ENCODE measurements at regions not wholly inside any gene's neighbourhood (a gene's known extent, or its start where the extent isn't known, plus 50 kb on each side); places are given as distances from the start of the nearest gene placed in this dataset.
"Not testable (repeated sequence)": the region's sequence is repeated elsewhere in the genome, so short reads cannot be mapped to it uniquely, and the experiment has no call there.

GRCh38 chr18:54433368-54433767 lies 75.7 kb downstream of the C18orf54 start:
- no peak for DNase-seq (ENCODE audit: low spot score)

DNA sequence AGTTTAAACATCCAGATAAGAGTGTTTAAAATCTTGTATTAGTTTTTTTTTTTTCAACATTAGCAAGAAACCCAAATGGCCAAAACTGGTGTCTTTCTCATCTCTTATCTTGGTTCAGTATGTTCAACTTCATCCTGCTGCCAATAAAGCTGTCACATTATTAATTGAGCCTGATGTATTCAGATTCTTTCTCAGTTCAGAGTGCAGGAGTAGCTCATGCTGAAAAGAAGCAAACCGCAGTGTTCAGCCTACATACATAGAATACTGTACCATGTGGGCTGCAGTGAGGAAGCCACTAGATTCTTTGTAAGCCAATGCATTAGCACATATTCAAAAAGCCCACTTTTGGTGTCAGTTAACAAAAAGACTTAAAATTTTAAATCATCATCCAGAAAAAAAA lies 76.2 kb downstream of the C18orf54 start:
- no peak for DNase-seq (ENCODE audit: low spot score)

DNA sequence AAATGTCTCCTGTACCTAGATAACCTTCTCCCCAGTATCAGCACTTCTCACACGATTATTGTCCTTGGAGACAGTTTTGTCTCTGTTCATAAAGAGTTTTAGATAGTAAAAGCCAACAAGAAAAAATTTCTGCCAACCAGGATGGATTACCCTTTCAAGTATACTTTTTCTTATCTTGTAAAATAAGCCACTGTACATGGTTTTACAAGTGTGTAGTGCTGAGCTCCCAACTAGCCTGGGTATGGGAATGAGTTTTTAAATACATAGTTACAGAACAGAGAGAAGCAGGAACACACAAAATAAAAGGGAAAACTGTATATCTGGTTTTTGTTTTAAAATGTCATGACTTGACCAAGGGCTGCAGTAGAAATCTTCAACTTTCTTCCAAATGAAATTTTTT lies 76.7 kb downstream of the C18orf54 start:
- no peak for DNase-seq (ENCODE audit: low spot score)

DNA sequence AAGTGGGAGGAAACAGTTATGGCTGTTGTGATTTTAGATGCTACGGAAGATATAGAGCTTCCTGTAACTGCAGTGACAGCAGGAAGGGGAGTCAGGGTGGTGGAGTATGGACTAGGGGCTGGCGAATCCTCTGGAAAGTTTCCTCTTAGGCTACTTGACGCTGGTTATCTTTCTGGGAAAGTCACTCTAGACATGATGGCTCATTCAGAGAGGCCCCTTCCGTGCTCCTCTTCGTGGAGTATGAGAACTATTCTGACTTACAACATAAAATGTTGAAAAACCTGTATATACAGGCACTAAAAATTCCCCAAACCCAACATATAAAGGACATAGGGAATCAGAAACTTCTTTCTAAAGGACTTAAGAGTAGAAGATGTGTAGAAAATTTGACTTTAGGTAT lies 78.8 kb downstream of the C18orf54 start:
- no peak for DNase-seq (ENCODE audit: low spot score)

DNA sequence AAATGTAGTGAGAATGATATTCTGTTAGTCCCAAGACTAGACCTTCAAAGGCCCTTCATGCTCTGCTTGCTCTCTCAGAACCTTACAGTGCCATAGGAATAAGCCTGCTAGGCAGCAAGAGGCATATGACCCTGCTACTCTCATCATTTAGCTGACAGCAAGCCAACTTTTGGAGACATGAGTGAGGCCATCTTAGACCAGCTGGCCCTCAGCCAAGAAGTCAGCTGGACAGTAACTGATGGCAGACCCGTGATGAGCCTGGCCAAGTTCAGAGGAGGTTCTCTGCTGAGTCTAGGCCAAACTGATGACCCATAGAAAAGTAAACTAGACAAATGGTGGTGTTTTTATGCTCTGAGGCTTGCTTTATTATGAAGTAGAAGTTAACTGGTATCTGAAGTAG lies 82.6 kb downstream of the C18orf54 start:
- no peak for DNase-seq (ENCODE audit: low spot score)

DNA sequence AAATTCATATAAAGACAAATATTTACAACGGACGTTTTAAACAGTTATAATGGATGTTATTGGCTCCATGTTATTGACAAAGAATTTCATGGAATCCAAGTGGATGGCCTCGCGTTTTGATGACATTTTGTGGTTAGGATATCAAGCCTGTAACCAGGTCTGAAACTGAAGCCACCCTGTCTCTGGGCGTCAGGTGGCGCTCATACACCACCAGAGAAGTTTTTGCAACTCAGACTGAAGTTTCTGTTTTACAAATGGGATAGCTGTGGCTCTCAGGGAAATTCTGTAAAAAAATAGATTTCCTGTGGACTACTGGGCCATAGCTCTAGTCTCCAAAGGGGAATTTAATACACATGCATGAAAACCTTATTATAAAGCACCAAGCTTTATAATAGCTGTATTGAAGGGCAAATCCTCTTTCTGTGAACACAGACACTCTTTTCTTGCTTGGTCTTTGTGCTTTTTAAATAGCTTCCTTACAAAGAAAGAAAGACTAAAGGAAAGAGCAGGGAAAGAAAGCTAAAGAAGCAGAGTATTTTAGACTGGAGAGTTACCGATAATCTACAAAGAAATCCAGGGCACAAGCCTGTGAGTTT lies 86.7 kb downstream of the C18orf54 start:
- peak; percentile 5 for DNase-seq (ENCODE audit: low spot score)

GRCh38 chr18:54453996-54454395 lies 96.3 kb downstream of the C18orf54 start:
- DNase-seq (ENCODE audit: low spot score): no peak

DNA sequence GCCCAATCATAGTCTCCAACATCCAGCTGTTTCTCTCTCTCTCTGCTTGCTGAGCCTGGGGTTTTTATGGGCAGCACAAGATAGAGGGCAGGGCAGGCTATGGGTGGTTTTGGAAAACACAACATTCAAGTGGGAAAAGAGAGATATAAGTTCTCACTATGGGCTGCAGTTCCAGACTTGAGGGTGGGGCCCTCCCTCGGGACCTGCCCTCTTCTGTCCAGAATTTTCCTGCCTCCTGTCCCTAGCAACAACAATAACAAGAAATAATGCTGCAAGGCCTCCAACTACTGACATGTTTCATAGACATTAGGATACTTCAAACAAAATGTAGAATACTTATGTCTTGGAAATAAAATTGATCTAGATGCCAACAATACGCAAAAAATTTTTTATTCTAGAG lies 107.8 kb downstream of the C18orf54 start:
- no peak for DNase-seq (ENCODE audit: low spot score)

DNA sequence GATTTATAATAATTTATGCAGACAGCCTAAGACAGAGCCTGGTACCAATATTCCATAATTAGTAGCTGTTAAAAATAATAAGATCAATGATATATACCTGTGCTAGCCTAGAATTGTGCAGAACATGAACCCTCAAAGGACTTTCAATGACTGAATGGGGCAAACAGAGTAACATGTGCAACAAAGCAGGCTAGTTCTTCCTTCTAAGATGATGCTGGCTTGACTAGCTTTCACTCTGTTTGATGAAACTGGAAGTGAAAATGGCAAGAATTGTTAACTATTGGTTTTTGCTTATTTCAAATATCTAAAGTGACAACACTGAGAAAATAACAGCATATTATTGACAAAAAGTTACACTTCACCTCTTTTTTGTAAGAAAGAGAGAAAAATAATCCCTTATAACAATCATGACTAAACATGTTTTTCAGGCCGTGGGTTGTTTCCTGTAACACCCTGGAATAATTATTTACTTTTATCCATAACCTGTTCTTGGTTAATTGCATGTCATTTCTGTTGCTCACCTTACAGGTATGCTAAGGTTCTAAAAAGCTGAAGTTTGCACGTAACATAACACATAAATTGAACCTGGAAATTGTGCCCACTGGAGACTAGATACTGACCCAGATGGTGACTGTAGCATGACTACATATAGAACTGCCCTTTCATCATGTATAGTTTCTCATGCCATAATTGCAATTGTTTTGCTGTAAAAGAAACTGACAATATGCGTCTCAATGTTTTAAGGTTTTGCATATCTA lies 108.7 kb downstream of the C18orf54 start:
- DNase-seq (ENCODE audit: low spot score): no peak

DNA sequence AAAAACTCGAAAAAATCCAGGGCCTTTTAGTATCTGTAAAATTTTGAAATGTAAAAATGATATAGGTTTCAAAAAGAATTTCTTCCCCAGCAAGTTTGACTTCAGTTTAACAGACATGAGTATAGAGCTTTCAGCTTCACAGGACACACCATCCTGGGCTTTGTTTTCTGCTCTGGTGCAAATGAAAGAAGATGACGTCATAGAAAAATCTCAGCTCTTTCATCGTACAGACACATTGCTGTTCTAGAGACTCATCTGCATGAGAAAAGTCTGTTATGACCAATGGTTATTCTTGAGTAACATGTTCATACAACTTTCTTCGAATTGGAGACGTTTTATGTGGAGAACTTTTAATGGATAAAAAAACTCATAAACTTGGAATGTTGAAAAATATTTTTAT lies 111.7 kb upstream of the DYNAP start:
- no peak for DNase-seq (ENCODE audit: low spot score)

GRCh38 chr18:54480616-54481015 lies 110.4 kb upstream of the DYNAP start:
- no peak for DNase-seq (ENCODE audit: low spot score)

- not testable (repeated sequence) for DNase-seq (ENCODE audit: low spot score)
Observed at GRCh38 chr18:54502451-54502850, 88.6 kb upstream of the DYNAP start.

GRCh38 chr18:54503131-54503894 lies 87.7 kb upstream of the DYNAP start:
- no peak for DNase-seq (ENCODE audit: low spot score)

DNA sequence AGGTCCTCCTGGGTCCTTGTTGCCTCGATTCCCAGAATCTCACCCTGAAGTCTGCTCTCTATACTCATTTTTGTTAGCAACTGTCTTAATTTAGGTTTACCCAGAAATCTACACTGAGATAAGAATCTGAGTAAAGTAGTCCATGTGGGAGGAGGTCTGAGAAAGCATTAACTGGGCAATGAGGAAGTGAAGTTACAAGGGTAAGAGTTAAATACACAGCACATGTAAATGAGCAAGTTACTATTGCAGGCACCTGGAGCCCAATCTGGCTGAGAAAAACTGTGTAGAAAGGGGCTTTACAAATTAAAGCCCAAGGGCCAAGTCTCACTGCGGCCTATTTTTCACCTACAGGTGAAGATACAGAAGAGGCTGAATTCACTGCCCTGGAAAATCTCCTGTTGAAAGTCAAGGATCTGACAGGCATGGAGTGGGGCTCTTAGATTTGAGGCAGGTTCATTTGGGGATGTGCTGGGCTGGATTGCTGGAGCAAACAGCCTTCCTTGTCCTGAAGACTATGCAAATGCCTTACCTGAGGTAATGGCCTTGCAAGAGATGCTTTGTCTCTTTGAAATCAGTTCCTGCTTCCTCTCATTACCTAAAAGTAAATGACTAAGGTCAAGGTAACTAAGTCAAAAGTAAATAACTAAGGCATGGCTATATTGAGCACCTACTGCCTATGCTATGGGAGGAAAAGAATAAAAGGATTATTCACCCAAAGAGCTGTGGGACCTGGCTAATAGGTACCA lies 84.4 kb upstream of the DYNAP start:
- no peak for DNase-seq (ENCODE audit: low spot score)

- no peak for DNase-seq (ENCODE audit: low spot score)
Observed at GRCh38 chr18:54509793-54510192, 81.3 kb upstream of the DYNAP start.

- DNase-seq (ENCODE audit: low spot score): no peak
Observed at GRCh38 chr18:54515149-54515548, 75.9 kb upstream of the DYNAP start.

DNA sequence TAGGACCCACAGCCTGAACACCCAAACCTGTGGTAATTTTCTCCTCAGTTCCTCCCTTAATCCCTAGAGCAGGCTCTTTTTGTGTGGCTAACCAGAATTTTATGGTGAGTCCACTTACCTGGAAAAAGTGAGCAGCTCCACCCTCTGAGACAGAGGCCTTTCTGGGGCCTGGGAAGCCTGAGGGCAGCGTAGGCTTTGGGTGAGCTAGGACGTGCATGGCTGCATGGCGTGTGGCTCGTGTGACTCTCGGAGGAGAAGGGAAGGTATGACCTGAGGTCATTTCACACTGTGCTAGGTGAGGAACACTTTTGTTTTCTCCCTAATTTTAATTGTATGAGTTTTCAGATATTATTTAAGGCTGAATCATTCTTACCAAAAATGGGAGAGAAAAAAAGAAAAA lies 73.5 kb upstream of the DYNAP start:
- DNase-seq (ENCODE audit: low spot score): no peak

- no peak for DNase-seq (ENCODE audit: low spot score)
Observed at GRCh38 chr18:54521846-54522245, 69.2 kb upstream of the DYNAP start.

DNA sequence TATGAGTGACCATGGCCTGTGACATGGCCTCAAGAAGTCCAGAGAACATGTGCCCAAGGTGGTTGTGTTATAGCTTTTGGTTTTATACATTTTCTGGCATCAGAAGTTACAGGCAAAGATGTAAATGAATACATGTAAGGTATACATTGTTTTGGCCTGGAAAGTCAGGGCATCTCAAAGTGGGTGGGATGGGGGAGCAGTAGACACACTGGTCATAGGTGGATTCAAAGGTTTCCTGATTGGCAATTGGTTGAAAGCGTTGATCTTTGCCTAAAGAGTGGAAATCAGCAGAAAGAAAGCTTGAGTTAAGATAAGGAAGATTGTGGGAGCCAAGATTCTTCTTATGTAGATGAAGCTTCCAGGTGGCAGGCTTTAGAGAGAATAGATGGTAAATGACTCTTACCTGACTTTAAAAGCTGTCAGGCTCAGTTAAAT lies 62.1 kb upstream of the DYNAP start:
- DNase-seq (ENCODE audit: low spot score): no peak

DNA sequence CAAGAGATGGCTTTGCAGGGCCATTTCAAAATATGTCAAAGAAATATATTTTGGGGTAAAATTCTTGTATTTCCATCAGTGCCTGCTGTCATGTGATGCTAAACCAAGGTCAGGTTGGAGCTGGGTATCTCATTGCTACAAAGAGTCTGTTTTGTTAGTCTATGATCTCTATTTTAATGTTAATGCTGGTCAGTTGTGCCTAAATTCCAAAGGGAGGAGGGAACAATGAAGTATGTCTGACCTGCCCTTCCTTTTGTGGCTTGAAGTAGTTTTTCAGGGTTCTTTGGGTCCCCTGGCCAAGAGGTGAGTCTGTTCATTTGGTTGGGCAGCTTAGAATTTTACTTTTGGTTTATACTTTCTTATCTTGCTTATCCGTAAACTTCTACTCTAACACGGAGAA lies 61.6 kb upstream of the DYNAP start:
- DNase-seq (ENCODE audit: low spot score): no peak

DNA sequence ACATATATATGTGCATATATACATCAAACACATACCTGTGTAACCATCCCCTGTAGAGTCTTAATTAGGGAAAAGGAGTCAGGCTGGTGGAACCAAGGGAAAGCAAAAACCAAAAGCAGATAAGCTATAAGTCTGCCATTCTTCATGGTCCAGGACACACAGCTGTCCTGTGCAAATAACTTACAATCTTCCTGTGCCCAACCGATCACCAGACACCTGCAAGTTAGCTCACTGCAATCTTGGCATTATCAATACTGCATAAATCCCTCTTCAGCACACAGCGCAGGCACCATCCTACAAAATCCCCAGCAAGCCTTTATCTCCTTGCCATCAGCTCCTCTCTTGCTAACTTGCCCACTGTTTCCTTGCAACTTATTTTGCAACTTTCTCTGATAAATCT lies 60.8 kb upstream of the DYNAP start:
- no peak for DNase-seq (ENCODE audit: low spot score)

GRCh38 chr18:54531402-54532065 lies 59.5 kb upstream of the DYNAP start:
- DNase-seq (ENCODE audit: low spot score): no peak
